OCI-LY1 (cell line): ENCODE measurements at regions not wholly inside any gene's neighbourhood (a gene's known extent, or its start where the extent isn't known, plus 50 kb on each side); places are given as distances from the start of the nearest gene placed in this dataset.

Source experiments
- CTCF ChIP-seq: fragments of 200-600 bp; sonication (generic), shearing (Covaris generic); IDR thresholded peaks from 2 replicates; pipeline ENCODE4 v1.5.1; 2017; ENCODE audit warnings: mild to moderate bottlenecking, antibody characterized with exemption, low read length, moderate library complexity, mixed read lengths
- EZH2 ChIP-seq: fragments of 200-600 bp; sonication (generic), shearing (Covaris generic); IDR thresholded peaks from 2 replicates; pipeline ENCODE4 v1.8.0; 2017; ENCODE audit warnings: borderline replicate concordance, mixed run types, mild to moderate bottlenecking, antibody characterized with exemption, low read length, moderate library complexity, mixed read lengths

GRCh38 chr2:238787501-238787900 is 60.4 kb upstream of the TWIST2 start:
- TF ChIP-seq CTCF (no peak), EZH2 (no peak)
